ENCODE measurements at regions not wholly inside any gene's neighbourhood (a gene's known extent, or its start where the extent isn't known, plus 50 kb on each side); places are given as distances from the start of the nearest gene placed in this dataset.
"Not testable (repeated sequence)": the region's sequence is repeated elsewhere in the genome, so short reads cannot be mapped to it uniquely, and the experiment has no call there.

- no peak for FAIRE-seq
Measured at GRCh38 chr10:78658645-78659597, 409.8 kb upstream of the ZMIZ1 start.

DNA sequence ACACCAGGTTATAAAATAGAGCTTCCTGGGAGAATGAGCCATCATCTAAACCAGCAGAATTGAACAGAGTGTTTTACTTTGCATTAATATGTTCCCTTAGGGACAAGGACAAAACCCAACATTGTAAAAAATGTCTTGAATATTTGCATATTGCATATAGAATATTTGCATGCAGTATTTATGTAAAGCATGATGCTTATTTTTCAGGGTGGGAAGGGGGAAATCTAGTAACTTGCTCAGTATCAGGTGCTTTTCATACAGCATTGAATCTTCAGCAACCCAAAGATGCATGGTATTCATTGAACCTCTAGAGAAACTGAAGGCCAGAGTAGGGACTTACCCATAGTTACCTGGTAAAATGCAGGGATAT is 409.2 kb upstream of the ZMIZ1 start:
- no peak for FAIRE-seq

DNA sequence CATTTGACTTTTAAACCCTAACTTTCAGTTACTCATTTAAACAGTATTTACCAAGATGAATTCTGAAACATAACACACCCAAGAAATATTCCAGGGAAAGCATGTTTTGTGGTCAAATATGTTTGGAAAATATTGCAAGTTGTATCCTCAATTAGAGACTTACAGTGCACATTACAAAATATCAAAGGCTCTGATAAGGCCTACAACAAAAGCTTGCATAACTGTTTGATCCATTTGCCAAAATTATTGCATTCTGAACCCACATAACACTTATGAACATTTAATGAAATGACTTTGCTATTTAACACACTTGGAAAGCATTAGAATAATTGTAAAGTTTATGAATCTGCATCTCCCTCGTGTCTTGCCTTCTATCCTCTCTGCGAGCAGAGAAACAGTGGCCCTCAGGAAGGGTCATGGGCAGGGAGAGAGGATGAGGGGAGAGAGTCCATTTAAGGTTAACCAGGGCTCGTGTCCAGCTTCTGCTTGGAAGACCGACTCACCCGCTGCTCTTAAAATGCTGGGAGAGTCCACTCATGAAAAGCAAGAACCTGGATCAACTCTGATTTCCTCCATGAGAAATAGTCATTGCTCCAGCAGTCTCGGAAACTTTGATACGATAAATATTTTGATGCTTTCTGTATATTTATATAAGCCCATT is 408.2 kb upstream of the ZMIZ1 start:
- FAIRE-seq: no peak

GRCh38 chr10:78663721-78664120 is 405.0 kb upstream of the ZMIZ1 start:
- no peak for FAIRE-seq

GRCh38 chr10:78664929-78665553 is 403.7 kb upstream of the ZMIZ1 start:
- FAIRE-seq: no peak

DNA sequence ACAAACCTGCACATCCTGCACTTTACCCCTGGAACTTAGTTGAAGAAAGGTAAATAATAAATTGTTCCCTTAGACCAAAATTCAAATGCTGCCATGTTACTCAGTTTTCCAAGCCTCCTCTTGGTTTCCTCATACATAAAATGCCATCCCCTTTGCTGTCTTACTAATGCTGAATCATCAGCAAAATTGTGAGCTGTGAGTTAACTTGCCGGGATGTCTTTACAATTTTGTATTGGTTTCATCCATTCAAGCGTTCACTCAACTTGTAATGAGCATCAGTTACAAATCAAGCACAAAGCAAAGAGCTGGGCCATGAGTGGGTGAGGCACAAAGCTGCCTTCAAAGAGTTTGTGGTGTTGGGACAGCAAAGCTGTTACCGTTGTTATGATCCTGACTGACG is 395.8 kb upstream of the ZMIZ1 start:
- FAIRE-seq: no peak

- not testable (repeated sequence) for FAIRE-seq
Measured at GRCh38 chr10:78681141-78681540, 387.6 kb upstream of the ZMIZ1 start.

DNA sequence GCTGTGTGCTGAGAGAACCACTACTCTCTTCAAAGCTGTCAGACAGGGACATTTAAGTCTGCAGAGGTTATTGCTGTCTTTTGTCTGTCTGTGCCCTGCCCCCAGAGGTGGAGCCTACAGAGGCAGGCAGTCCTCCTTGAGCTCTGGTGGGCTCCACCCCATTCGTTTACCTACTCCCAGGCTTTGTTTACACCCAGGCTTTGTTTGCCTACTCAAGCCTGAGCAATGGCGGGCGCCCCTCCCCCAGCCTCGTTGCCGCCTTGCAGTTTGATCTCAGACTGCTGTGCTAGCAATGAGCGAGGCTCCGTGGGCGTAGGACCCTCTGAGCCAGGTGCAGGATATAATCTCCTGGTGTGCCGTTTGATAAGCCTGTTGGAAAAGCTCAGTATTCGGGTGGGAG is 386.8 kb upstream of the ZMIZ1 start:
- FAIRE-seq: not testable (repeated sequence)

DNA sequence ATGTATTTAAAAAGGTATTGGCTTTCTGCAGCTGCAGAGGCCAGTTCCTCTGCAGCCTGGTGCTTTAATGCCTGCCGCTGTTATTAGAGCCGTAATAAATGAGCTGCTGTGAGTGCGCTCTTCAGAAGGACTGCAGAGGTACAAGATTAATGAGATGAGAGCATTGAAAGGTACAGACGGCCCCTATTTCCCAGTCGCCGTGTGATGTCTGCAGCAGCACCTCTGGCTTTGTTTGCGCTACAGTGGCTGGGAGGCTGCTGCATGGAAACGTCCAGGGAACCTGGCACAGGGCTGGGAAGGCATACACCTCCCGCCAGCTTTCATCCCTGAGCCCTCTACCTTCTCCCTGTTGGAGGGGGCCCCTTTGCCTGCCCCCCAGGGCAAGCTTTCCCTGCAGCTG is 383.8 kb upstream of the ZMIZ1 start:
- FAIRE-seq: no peak

DNA sequence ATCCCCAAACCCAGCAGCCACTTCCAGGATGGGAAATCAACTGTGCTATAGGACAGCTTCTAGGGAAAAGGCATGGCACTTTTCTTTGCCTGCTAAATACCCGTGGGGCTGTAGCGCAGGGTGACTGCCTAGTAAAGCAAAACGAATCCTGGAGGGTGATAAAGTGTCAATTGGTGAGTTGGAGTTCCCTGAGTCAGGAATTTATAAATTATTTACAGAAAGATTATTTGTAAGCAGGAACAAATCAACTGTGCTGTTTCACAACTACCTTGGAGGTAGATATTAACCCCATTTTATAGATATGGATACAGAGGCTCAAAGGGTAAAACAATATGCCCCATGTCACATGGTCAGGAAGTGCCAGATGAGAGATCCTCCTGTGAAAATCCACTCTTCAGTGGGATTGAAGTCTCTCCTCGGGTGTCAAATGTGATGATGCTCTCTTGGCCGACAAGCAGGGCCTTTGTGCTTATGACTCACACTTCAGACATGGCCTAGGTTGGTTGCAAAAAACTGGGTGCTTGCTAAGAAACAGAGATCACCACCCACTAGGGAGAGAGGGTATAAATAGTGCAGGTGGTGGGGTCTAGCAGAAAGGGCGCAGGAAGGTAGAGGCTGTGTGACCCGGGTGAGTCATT is 383.2 kb upstream of the ZMIZ1 start:
- FAIRE-seq: no peak

DNA sequence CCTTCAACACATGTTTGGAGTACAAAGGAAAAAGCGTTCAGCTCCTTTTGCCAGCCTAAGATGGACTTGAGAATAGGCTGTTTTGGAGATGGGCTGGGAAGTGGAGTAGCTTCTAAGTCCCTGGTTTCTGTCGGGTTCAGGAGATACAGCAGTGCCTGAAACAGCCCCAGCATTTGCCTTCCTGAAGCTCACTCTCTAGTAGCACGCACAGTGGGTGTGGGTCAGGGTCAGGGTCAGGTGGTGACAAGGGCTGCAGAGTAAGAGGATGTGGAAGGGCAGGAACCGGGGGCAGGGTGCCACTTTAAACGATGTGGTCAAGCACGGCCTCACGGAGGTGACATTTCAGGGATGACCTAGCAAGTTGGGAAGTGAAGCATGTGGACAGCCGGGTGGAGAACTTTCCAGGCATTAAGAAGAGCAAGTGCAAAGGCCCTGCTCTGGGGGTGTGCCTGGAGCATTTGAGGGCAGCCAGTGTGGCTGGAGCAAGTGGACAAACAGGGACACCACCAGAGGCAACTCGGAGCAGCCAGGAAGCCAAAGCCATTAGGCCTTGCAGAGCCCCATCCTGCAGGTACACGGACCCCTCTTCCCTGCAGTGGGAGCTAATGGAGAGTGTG is 382.2 kb upstream of the ZMIZ1 start:
- no peak for FAIRE-seq

- FAIRE-seq: peak; percentile 21
Measured at GRCh38 chr10:78687626-78688025, 381.1 kb upstream of the ZMIZ1 start.

DNA sequence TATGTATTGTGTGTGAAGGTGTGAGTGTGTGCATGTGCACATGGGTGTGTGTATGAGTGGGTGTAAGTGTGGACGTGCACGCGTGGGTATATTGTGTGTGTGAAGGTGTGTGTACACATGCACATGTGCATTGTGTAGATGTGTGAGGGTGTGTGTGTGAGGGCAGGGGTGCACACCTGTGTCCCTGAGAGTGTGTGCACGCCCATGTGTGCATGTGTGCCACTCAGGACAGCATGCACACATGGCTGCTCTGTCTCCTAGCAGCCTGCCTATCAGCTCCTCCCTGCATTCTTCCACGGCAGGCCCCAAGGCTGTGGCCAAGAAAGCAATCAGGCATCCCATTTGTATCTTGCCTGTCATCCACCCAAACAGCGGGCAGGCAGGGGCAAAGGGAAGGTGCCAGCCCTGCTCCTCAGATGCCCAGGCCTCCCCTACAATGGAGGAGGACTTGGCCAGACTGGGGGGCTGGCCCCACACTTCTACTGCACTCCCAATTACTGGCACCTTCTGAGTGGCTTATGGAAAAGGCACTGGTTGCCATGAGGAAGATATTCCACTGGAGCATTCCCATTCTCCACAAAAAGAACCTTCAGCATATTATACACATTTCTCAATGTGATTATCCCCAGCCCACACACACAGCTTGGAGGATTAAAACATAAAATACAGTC is 380.4 kb upstream of the ZMIZ1 start:
- FAIRE-seq: peak; percentile 29

- FAIRE-seq: no peak
Measured at GRCh38 chr10:78688901-78689583, 379.7 kb upstream of the ZMIZ1 start.

GRCh38 chr10:78689584-78689935 is 379.2 kb upstream of the ZMIZ1 start:
- FAIRE-seq: no peak

DNA sequence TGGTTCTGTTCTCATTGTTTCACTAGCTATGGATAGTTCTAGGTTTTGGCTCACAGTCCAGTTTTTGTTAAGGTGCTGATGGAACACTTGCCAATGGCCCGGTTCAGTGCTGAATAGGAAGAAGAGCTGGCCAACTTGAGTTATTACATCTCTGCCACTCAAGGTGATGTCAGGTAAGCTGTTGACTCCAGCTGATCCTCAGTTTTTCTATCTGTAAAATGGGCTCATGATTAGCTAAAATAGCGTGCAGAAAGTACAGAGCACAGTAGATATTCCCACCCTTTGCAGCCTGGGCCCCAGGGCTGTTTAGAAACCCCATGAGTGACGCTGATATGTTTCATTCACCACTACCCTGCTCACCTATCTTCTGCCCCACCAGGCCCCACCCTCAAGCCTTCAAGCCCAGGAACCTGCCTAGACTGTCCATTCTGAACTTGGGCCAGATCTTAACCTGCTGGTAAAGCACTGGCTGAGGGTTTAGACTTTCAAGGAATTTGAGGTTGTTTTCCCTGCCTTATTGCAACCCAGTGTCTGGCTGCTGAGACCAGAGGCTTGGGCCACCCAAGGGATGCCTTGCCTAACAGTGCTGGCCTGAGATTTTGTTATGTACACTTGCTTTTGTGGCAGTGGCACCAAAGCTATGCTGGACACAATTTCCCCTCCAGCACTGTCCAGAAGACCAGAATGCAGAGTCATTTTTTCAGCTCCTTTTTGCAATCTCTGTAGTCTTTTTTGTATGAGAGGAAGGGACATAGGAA is 378.2 kb upstream of the ZMIZ1 start:
- FAIRE-seq: no peak

DNA sequence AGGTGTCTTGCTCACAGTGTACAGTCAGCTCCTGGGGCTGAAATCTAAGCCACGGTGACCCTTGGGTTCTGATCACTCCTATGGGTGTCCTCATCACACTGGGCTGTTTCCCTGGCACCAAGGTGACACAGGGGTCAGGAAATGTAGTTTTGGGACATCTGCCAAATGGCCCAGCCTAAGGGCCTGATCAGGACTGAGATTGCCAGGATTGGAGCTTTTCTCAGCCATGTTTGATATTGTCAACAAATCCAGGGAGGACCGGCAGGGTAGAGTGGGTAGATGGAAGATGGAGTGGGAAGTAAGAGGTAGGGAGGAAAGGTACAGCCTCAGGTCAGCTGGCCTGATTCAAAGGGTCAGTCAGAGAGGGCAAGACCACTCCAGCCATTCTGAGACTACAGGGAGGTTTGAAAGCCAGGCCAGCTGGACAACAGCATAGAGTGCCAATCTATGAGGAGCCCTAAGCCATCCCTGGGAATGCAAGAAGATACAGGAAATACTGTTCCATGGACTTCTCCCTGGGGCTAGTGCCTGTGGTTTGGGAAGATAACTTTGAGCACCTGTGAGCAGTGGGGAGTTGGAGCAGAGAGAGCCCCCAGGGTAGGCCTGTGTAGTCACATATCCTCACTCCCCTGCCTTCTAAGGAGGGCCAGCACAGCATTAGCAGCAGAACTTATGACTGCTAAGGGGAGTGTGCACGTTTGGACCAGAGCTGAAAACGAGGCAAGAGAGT is 377.3 kb upstream of the ZMIZ1 start:
- FAIRE-seq: no peak

DNA sequence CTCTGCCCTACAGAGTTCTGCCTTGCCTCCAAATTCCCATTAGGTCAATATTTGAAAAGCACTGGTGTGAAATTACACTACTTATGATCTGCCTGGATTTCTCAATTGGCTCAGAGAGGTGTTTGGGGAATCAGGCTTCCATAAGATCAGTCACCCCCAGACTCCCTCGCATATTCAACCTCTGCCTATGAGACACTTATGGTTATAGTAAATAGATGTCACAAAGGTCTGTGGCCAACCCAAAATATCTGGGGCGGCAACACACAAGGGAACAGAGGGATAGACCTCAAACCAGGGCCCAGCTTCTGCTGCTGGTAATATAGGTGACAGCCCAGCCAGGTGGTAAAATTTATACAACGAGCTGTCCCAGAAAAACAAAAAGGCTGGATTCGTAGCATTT is 376.7 kb upstream of the ZMIZ1 start:
- FAIRE-seq: no peak

DNA sequence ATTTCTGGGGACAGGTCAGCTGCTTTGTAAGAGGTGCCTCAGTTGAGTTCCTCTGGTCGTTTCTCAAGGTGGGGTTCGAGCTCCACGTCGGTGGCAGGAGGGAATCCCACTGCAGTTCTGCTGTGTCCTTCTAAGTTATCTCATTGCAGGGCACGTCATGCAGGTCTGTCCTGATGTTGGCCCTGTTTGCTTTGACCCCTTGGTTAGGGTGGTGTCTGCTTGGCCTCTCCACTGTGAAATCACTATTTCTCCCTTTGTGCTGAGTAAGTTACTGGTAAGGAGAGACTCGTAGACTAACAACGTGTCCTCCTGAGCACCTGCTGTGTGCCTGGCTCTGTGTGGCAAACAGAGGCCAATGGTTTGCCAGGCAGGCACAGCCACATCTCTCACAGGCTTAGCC is 372.9 kb upstream of the ZMIZ1 start:
- no peak for FAIRE-seq

DNA sequence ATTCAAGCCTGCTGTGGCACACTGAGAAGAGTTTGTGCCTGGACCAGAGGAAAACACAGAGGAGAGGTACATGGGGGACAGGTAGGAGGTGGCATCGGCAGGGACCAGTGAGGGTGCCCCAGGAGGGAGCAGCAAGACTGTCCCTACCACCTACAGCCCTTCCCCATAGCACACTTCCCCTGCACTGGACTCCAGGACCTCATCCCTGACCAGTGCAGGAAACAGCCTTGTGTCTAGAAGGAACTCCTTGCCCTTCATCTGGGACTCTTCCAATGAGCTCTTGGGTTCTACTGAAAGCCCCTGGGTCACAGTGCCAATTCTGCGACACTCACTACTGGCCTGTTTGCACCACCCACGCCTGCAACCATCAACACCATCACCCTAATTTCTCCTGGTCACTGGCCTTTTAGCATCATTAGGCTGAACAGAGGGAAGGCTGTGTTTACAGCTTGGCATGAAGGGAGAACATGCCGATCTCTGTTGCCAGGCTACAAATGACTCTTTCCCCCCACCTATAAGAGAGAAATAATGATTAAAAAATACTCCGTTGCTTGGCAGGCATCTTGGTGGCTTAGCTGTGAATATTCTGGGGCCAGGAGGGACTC is 371.9 kb upstream of the ZMIZ1 start:
- no peak for FAIRE-seq

Measured in endometrium (tissue), 2 donors.